H1 (cell line): ENCODE measurements at regions not wholly inside any gene's neighbourhood (a gene's known extent, or its start where the extent isn't known, plus 50 kb on each side); places are given as distances from the start of the nearest gene placed in this dataset.

Source experiments
- CTCF ChIA-PET: fragments of 300-600 bp; sonication (Branson Sonifier 250); formaldehyde crosslinking; loops from one replicate; lab custom pipeline; 2021; ENCODE audit not compliant: partially characterized antibody; lab: Charles Lee
- POLR2A ChIA-PET: fragments of 300-600 bp; sonication (Branson Sonifier 250); formaldehyde crosslinking; loops from one replicate; lab custom pipeline; 2021; ENCODE audit warnings: inconsistent platforms; ENCODE audit not compliant: partially characterized antibody; lab: Charles Lee
- DNase-seq, 2 experiments: peaks; one replicate each; pipeline versions ENCODE4 v3.0.0 to v3.0.0-alpha.2; 2010 to 2022; ENCODE audit warnings: low spot score in 2 of 2, low read depth in 1 of 2, mixed read lengths in 1 of 2
- FAIRE-seq: peaks from 2 replicates; lab custom pipeline; 2011; peaks lifted over from hg19 to GRCh38; lab: Jason Lieb, UNC
- H2AFZ ChIP-seq: 2 replicates; pipeline ENCODE4 v1.8.1; 2012; ENCODE audit warnings: low read length, inconsistent platforms
- H2AK5ac ChIP-seq: 2 replicates; pipeline ENCODE4 v1.6.1; 2013; ENCODE audit warnings: low read depth, low read length
- H2BK120ac ChIP-seq: replicated peaks from 2 replicates; pipeline ENCODE3; 2013; ENCODE audit warnings: low read depth, low read length, inconsistent platforms
- H2BK12ac ChIP-seq: 2 replicates; pipeline ENCODE4 v1.6.1; 2013; ENCODE audit warnings: low read depth, low read length
- H2BK15ac ChIP-seq: 2 replicates; pipeline ENCODE4 v1.6.1; 2013; ENCODE audit warnings: low read length
- H2BK20ac ChIP-seq: 2 replicates; pipeline ENCODE4 v1.6.1; 2013; ENCODE audit warnings: low read length
- H2BK5ac ChIP-seq: 2 replicates; pipeline ENCODE4 v1.6.1; 2013; ENCODE audit warnings: low read depth, low read length
- H3K14ac ChIP-seq: 2 replicates; pipeline ENCODE4 v1.6.1; 2013; ENCODE audit warnings: inconsistent platforms; ENCODE audit not compliant: insufficient read length
- H3K18ac ChIP-seq: 2 replicates; pipeline ENCODE4 v1.6.1; 2013; ENCODE audit warnings: low read length; ENCODE audit errors: extremely low read depth
- H3K23ac ChIP-seq: 2 replicates; pipeline ENCODE4 v1.6.1; 2013; ENCODE audit warnings: inconsistent platforms; ENCODE audit not compliant: insufficient read length
- H3K23me2 ChIP-seq: 2 replicates; pipeline ENCODE4 v1.6.1; 2013; ENCODE audit warnings: low read depth, low read length
- H3K27ac ChIP-seq: 2 replicates; pipeline ENCODE4 v1.6.1; 2011; ENCODE audit warnings: low read depth, low read length, inconsistent platforms
- H3K27me3 ChIP-seq, 4 experiments: replicated peaks in 1 of 4; 1 replicate in 1 of 4; 2 replicates in 3 of 4; pipeline versions ENCODE4 v1.6.1 to v1.8.1; 2011 to 2013; ENCODE audit warnings: low read length in 3 of 4, mild to moderate bottlenecking in 3 of 4, inconsistent platforms in 2 of 4, mixed read lengths in 2 of 4, moderate library complexity in 1 of 4; ENCODE audit not compliant: control insufficient read depth in 3 of 4, insufficient read depth in 3 of 4; ENCODE audit errors: extremely low read depth in 1 of 4
- H3K36me3 ChIP-seq, 4 experiments: 2 replicates each; pipeline versions ENCODE4 v1.6.1 to v1.8.1; 2011 to 2013; ENCODE audit warnings: mild to moderate bottlenecking in 4 of 4, low read length in 3 of 4, moderate library complexity in 2 of 4, control low read depth in 1 of 4, inconsistent platforms in 1 of 4; ENCODE audit not compliant: insufficient read depth in 4 of 4, control insufficient read depth in 2 of 4
- H3K4ac ChIP-seq: replicated peaks from 2 replicates; pipeline ENCODE3; 2013; ENCODE audit warnings: low read length, low read depth, mixed read lengths, inconsistent platforms; ENCODE audit not compliant: insufficient read length
- H3K4me1 ChIP-seq, 4 experiments: replicated peaks in 1 of 4; 1 replicate in 1 of 4; 2 replicates in 3 of 4; pipeline versions ENCODE4 v1.6.1 to v1.8.1; 2011 to 2013; ENCODE audit warnings: low read length in 3 of 4, inconsistent platforms in 2 of 4, mixed read lengths in 1 of 4; ENCODE audit not compliant: insufficient read depth in 4 of 4, control insufficient read depth in 3 of 4
- H3K4me2 ChIP-seq, 2 experiments: 2 replicates each; pipeline versions ENCODE4 v1.6.1 to v1.8.1; 2011 to 2013; ENCODE audit warnings: low read depth in 2 of 2, low read length in 2 of 2, control low read depth in 1 of 2, inconsistent platforms in 1 of 2, mild to moderate bottlenecking in 1 of 2; ENCODE audit not compliant: insufficient read depth in 1 of 2
- H3K4me3 ChIP-seq, 4 experiments: fragments of 200-600, 300-600 bp in 1 of 4; sonication (generic), shearing (Covaris generic), sonication (Bioruptor Twin) in 1 of 4; 2 replicates each; pipeline versions ENCODE4 v1.5.1 to v1.8.1; 2011 to 2016; ENCODE audit warnings: low read length in 4 of 4, low read depth in 3 of 4, control low read depth in 2 of 4, inconsistent platforms in 2 of 4, mild to moderate bottlenecking in 2 of 4, mixed read lengths in 1 of 4, moderate library complexity in 1 of 4; ENCODE audit not compliant: insufficient read depth in 2 of 4; ENCODE audit errors: extremely low read depth in 1 of 4
- H3K56ac ChIP-seq: replicated peaks from 2 replicates; pipeline ENCODE3; 2013; ENCODE audit warnings: low read depth, mild to moderate bottlenecking, mixed read lengths, low read length, inconsistent platforms; ENCODE audit not compliant: insufficient read length
- H3K79me1 ChIP-seq: 2 replicates; pipeline ENCODE4 v1.6.1; 2013; ENCODE audit warnings: low read depth, low read length, control low read depth
- H3K79me2 ChIP-seq, 2 experiments: 2 replicates each; pipeline versions ENCODE4 v1.6.1 to v1.8.1; 2012 to 2013; ENCODE audit warnings: low read length in 2 of 2, mild to moderate bottlenecking in 2 of 2, inconsistent platforms in 1 of 2; ENCODE audit not compliant: insufficient read depth in 2 of 2, control insufficient read depth in 1 of 2
- H3K9ac ChIP-seq, 4 experiments: replicated peaks in 1 of 4; 1 replicate in 1 of 4; 2 replicates in 3 of 4; pipeline versions ENCODE4 v1.6.1 to v1.8.1; 2011 to 2013; ENCODE audit warnings: low read depth in 3 of 4, low read length in 3 of 4, control low read depth in 2 of 4, mild to moderate bottlenecking in 2 of 4, moderate library complexity in 2 of 4, inconsistent platforms in 1 of 4; ENCODE audit errors: extremely low read depth in 1 of 4
- H3K9me3 ChIP-seq, 2 experiments: 2 replicates each; pipeline versions ENCODE4 v1.6.1 to v1.8.1; 2012 to 2013; ENCODE audit warnings: mild to moderate bottlenecking in 2 of 2, moderate library complexity in 2 of 2, control low read depth in 1 of 2, inconsistent platforms in 1 of 2, low read depth in 1 of 2, low read length in 1 of 2, mixed read lengths in 1 of 2; ENCODE audit not compliant: insufficient read depth in 2 of 2
- H4K20me1 ChIP-seq, 2 experiments: replicated peaks in 1 of 2; 2 replicates each; pipeline versions ENCODE3 to v1.8.1; 2011 to 2013; ENCODE audit warnings: inconsistent platforms in 2 of 2, low read length in 2 of 2, mild to moderate bottlenecking in 1 of 2; ENCODE audit not compliant: insufficient read depth in 2 of 2, control insufficient read depth in 1 of 2
- H4K5ac ChIP-seq: 2 replicates; pipeline ENCODE4 v1.6.1; 2013; ENCODE audit warnings: low read length, low read depth, mixed read lengths, inconsistent platforms; ENCODE audit not compliant: insufficient read length
- H4K8ac ChIP-seq: 2 replicates; pipeline ENCODE4 v1.8.0; 2013; ENCODE audit warnings: mild to moderate bottlenecking, moderate library complexity, low read length, inconsistent platforms; ENCODE audit not compliant: insufficient read depth; ENCODE audit errors: extremely low read depth
- H4K91ac ChIP-seq: replicated peaks from 2 replicates; pipeline ENCODE3; 2013; ENCODE audit warnings: low read length, mixed read lengths, inconsistent platforms; ENCODE audit not compliant: insufficient read length
- TEAD4 ChIP-seq: IDR thresholded peaks from 2 replicates; pipeline ENCODE4 v1.6.1; 2012; ENCODE audit warnings: low read depth, low read length, inconsistent platforms, mixed read lengths
- WGBS, 2 experiments: shearing (Covaris generic) in 1 of 2; methylation state at CpG; one replicate each; pipeline versions ENCODE4 v1.1.6 to v1.1.7; 2013 to 2015; ENCODE audit warnings: low lambda C conversion rate in 2 of 2, mixed read lengths in 2 of 2, inconsistent platforms in 1 of 2, low coverage in 1 of 2, missing lambda C conversion rate in 1 of 2; ENCODE audit not compliant: insufficient replicate concordance in 2 of 2, insufficient coverage in 1 of 2, insufficient read length in 1 of 2; ENCODE audit errors: extremely low coverage in 1 of 2, missing lambda C conversion rate in 1 of 2; 5-methylcytosine and 5-hydroxymethylcytosine counted together

GRCh38 chr1:82819234-82819633 lies 1018.5 kb downstream of the ADGRL2 start:
- no peak for FAIRE-seq
- Histone ChIP-seq H2BK12ac (no peak overlapping the region), H2BK20ac (no peak overlapping the region), H4K8ac (no peak overlapping the region), H3K56ac (no peak overlapping the region), H3K4me1 (peaks cover 0 to 5% (median 2%) of the 10 kb centered on the region in 4 experiments; a peak in 2 of 7 replicates), H3K23ac (no peak overlapping the region), H3K4me2 (no peak overlapping the region), H3K4ac (no peak overlapping the region), H3K27ac (no peak overlapping the region), H2AK5ac (no peak overlapping the region), H2BK5ac (no peak overlapping the region), H4K20me1 (no peaks in the 10 kb centered on the region), H3K23me2 (no peaks in the 10 kb centered on the region), H3K79me1 (no peaks in the 10 kb centered on the region), H4K91ac (no peak overlapping the region), H3K18ac (no peak overlapping the region), H3K79me2 (no peaks in the 10 kb centered on the region), H3K9me3 (no peaks in the 10 kb centered on the region), H2BK120ac (no peak overlapping the region), H3K27me3 (no peaks in the 10 kb centered on the region), H2BK15ac (no peak overlapping the region), H3K9ac (no peak overlapping the region), H3K14ac (no peak overlapping the region), H4K5ac (no peak overlapping the region), H2AFZ (no peak overlapping the region), H3K4me3 (no peak overlapping the region), H3K36me3 (no peaks in the 10 kb centered on the region; a peak in 1 of 8 replicates)
- CTCF ChIA-PET = interaction anchor here (1.5 kb wide), 1 partner anchor 20 kb away, joined by 4 read pairs; no protein-coding TSS in a partner anchor
- 71% methylated on average over 1 of the region's 1 CpG; no CpG with 5 or more reads in 1 of the 2 experiments for WGBS, 2 experiments
- POLR2A ChIA-PET = no interaction called here
- no peak for DNase-seq
- no peak for TF ChIP-seq TEAD4
